GM12878 (cell line): ENCODE measurements at regions not wholly inside any gene's neighbourhood (a gene's known extent, or its start where the extent isn't known, plus 50 kb on each side); places are given as distances from the start of the nearest gene placed in this dataset.

Source experiments
- CTCF ChIP-seq, 3 experiments: IDR thresholded peaks in 2 of 3; conservative IDR thresholded peaks in 1 of 3; 2 replicates each; pipeline ENCODE4 v1.5.1; 2011; ENCODE audit warnings: low read depth in 3 of 3, low read length in 3 of 3, mild to moderate bottlenecking in 3 of 3, control low read depth in 2 of 3, moderate library complexity in 2 of 3, inconsistent platforms in 1 of 3, mixed read lengths in 1 of 3; ENCODE audit not compliant: control insufficient read depth in 2 of 3, insufficient read depth in 1 of 3; ENCODE audit errors: extremely low read depth in 1 of 3
- EGR1 ChIP-seq, 2 experiments: IDR thresholded peaks; 1 replicate in 1 of 2; 2 replicates in 1 of 2; pipeline ENCODE4 v1.6.1; 2011 to 2012; ENCODE audit warnings: low read depth in 2 of 2, low read length in 2 of 2, borderline replicate concordance in 1 of 2, mild to moderate bottlenecking in 1 of 2, moderate library complexity in 1 of 2
- NR2F1 ChIP-seq: fragments of 450-650 bp; conservative IDR thresholded peaks from 2 replicates; pipeline ENCODE4 v1.6.1; 2017; ENCODE audit warnings: mild to moderate bottlenecking
- POLR2AphosphoS5 ChIP-seq: IDR thresholded peaks from 2 replicates; pipeline ENCODE4 v1.6.1; 2011; ENCODE audit warnings: mild to moderate bottlenecking, low read length, inconsistent platforms
- TF ChIP-seq, protein P1 (sequence below): IDR thresholded peaks from 2 replicates; pipeline ENCODE4 v1.6.1; 2012; ENCODE audit warnings: mild to moderate bottlenecking, low read depth, low read length

GRCh38 chr12:61998791-61999190 is 261.4 kb upstream of the USP15 start:
- TF ChIP-seq NR2F1 = no peak
- TF ChIP-seq, protein P1, sequence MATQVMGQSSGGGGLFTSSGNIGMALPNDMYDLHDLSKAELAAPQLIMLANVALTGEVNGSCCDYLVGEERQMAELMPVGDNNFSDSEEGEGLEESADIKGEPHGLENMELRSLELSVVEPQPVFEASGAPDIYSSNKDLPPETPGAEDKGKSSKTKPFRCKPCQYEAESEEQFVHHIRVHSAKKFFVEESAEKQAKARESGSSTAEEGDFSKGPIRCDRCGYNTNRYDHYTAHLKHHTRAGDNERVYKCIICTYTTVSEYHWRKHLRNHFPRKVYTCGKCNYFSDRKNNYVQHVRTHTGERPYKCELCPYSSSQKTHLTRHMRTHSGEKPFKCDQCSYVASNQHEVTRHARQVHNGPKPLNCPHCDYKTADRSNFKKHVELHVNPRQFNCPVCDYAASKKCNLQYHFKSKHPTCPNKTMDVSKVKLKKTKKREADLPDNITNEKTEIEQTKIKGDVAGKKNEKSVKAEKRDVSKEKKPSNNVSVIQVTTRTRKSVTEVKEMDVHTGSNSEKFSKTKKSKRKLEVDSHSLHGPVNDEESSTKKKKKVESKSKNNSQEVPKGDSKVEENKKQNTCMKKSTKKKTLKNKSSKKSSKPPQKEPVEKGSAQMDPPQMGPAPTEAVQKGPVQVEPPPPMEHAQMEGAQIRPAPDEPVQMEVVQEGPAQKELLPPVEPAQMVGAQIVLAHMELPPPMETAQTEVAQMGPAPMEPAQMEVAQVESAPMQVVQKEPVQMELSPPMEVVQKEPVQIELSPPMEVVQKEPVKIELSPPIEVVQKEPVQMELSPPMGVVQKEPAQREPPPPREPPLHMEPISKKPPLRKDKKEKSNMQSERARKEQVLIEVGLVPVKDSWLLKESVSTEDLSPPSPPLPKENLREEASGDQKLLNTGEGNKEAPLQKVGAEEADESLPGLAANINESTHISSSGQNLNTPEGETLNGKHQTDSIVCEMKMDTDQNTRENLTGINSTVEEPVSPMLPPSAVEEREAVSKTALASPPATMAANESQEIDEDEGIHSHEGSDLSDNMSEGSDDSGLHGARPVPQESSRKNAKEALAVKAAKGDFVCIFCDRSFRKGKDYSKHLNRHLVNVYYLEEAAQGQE = no peak
- no peak for TF ChIP-seq CTCF (IDR thresholded peaks at IDR 0.05 in 2 of 3, conservative IDR thresholded peaks at IDR 0.05 in 1 of 3; ENCODE audit: control insufficient read depth in 2 of 3, extremely low read depth in 1 of 3, insufficient read depth in 1 of 3, low read depth in 3 of 3, low read length in 3 of 3)
- TF ChIP-seq EGR1 (IDR thresholded peaks at IDR 0.05; ENCODE audit: borderline replicate concordance in 1 of 2, low read depth in 2 of 2, low read length in 2 of 2) = no peak
- no peak for TF ChIP-seq POLR2AphosphoS5
